ENCODE measurements at regions not wholly inside any gene's neighbourhood (a gene's known extent, or its start where the extent isn't known, plus 50 kb on each side); places are given as distances from the start of the nearest gene placed in this dataset.
A peak's percentile ranks its signal among the peaks of the same experiment; 100 is the strongest.

GRCh38 chr6:168896321-168896720, 357.3 kb downstream of the THBS2 start:
- no peak for DNase-seq

GRCh38 chr6:168895102-168895812, 358.4 kb downstream of the THBS2 start:
- peak; percentile 65 for DNase-seq

- no peak for DNase-seq
These were observed 361.6 kb downstream of the THBS2 start for GRCh38 chr6:168892031-168892430.

- DNase-seq = no peak
These were observed 362.7 kb downstream of the THBS2 start for GRCh38 chr6:168890981-168891365.

GRCh38 chr6:168890306-168890980, 363.2 kb downstream of the THBS2 start:
- DNase-seq = no peak

GRCh38 chr6:168888786-168889345, 364.8 kb downstream of the THBS2 start:
- no peak for DNase-seq

GRCh38 chr6:168888102-168888501, 365.5 kb downstream of the THBS2 start:
- DNase-seq = no peak

- no peak for DNase-seq
These were observed 366.0 kb downstream of the THBS2 start for GRCh38 chr6:168887621-168888020.

GRCh38 chr6:168886964-168887363, 366.7 kb downstream of the THBS2 start:
- no peak for DNase-seq

- DNase-seq = no peak
These were observed 367.6 kb downstream of the THBS2 start for GRCh38 chr6:168885751-168886742.

GRCh38 chr6:168885196-168885595, 368.4 kb downstream of the THBS2 start:
- DNase-seq = no peak

- DNase-seq = peak; percentile 39
These were observed 369.0 kb downstream of the THBS2 start for GRCh38 chr6:168884646-168885086.

- no peak for DNase-seq
These were observed 369.5 kb downstream of the THBS2 start for GRCh38 chr6:168884050-168884645.

- no peak for DNase-seq
These were observed 370.1 kb downstream of the THBS2 start for GRCh38 chr6:168883410-168884049.

- DNase-seq = no peak
These were observed 373.4 kb downstream of the THBS2 start for GRCh38 chr6:168880271-168880670.

GRCh38 chr6:168877821-168878282, 375.8 kb downstream of the THBS2 start:
- DNase-seq = no peak

GRCh38 chr6:168876956-168877355, 376.7 kb downstream of the THBS2 start:
- no peak for DNase-seq

- DNase-seq = no peak
These were observed 377.7 kb downstream of the THBS2 start for GRCh38 chr6:168875811-168876576.

- DNase-seq = no peak
These were observed 379.0 kb downstream of the THBS2 start for GRCh38 chr6:168874637-168875036.

GRCh38 chr6:168873278-168874190, 380.1 kb downstream of the THBS2 start:
- DNase-seq = no peak
